PFSK-1 (cell line): ENCODE measurements at regions not wholly inside any gene's neighbourhood (a gene's known extent, or its start where the extent isn't known, plus 50 kb on each side); places are given as distances from the start of the nearest gene placed in this dataset.

Source experiments
- POLR2AphosphoS5 ChIP-seq: IDR thresholded peaks from 2 replicates; pipeline ENCODE4 v1.6.1; 2012; ENCODE audit warnings: low read depth, mild to moderate bottlenecking, control low read depth, low read length, moderate library complexity
- REST ChIP-seq, 2 experiments: IDR thresholded peaks; 2 replicates each; pipeline versions ENCODE4 v1.6.1 to v1.8.0; 2011 to 2012; ENCODE audit warnings: low read depth in 2 of 2, low read length in 2 of 2, control low read depth in 1 of 2, inconsistent platforms in 1 of 2, mild to moderate bottlenecking in 1 of 2, moderate library complexity in 1 of 2; ENCODE audit not compliant: insufficient read depth in 1 of 2
- SIN3A ChIP-seq: IDR thresholded peaks from 2 replicates; pipeline ENCODE4 v1.6.1; 2012; ENCODE audit warnings: mild to moderate bottlenecking, low read length, moderate library complexity, borderline replicate concordance; ENCODE audit not compliant: insufficient read depth

GRCh38 chr3:88574146-88574545, 424.4 kb downstream of the C3orf38 start:
- TF ChIP-seq POLR2AphosphoS5: no peak
- no peak for TF ChIP-seq REST (IDR thresholded peaks at IDR 0.05; ENCODE audit: insufficient read depth in 1 of 2, low read depth in 2 of 2, low read length in 2 of 2)
- TF ChIP-seq SIN3A: no peak
